Limb (tissue), 2 donors: ENCODE measurements at regions not wholly inside any gene's neighbourhood (a gene's known extent, or its start where the extent isn't known, plus 50 kb on each side); places are given as distances from the start of the nearest gene placed in this dataset.

Experiments
- DNase-seq, 2 donors: peaks; one replicate each; pipeline ENCODE4 v3.0.0-alpha.2; 2016; ENCODE audit errors: extremely low spot score in 2 of 2

DNA sequence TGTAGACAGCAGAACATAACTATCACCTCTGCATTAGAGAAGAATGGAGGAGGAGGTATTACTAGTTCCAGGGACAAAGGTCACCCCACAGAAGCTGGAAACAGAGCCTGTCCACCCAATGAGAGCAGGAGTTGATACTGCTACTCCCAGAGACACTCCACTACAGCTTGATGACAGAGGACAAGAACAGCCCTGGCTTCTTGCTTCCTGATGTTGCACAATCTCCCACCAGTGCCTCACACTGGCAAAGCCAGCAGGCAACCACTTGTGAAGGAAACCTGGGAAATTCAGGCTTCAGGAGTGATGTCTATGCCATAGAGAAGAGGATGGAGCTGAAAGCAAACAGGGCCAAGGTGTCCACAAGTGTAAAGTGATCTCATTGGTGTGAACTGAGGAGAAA, 78.0 kb upstream of the POU1F1 start:
- DNase-seq = no peak

DNA sequence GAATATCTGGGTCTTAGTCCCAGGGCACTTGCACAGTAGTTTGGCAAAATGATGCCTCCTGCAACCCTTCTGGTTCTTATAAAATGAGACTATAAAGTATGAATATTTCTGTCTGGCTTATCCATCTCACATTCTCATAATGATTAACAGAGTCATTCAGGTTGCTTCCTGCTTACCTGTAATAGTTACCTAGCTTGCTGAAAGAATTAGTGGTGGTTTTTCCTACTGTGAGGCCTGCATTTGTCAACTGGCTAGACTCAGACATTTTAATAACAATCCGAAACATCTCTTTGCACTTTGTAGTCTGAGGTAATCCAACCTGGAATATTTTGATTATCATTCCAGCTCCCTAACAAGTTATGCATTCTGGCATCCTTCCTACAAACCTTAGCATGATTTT, 75.6 kb upstream of the POU1F1 start:
- no peak for DNase-seq

DNA sequence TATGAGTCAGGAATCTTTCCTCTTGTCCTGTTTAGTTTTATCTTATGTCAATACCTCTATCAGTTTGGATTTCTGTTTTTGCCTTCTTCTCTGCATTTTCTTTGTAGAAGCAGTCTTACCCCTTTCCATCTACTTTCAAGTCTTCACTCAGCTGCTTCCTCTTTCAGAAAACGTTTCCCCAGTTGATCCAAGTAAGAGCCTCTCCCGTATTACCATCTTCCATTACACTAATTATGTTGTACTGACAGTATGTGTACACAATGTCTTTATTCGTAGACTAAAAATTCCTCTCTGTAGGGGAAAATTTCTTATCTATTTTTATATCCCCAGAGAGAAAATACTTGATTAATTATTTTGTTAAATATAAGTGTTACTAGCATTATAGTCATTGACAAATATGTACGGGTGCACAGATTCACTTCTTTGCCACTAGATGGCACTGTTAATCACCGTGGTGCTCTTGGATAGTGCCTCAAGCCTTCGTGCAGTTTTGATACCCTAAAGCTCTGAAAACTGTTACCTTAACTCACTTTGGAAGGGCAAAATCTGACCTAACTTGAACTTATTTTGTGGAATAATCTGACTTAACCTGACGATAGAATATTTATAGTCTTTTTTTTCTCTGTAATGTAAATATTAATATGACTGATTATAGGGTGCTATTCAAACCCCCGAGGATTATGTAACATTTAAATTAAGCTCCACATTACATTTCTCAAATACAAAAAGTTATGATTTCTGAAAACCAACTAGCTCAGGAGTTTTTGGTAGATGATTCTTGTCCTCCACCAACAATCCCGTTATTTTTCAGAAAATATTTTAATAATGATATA, 74.2 kb upstream of the POU1F1 start:
- peak in 1 of 2 donors; percentile 80 for DNase-seq

DNA sequence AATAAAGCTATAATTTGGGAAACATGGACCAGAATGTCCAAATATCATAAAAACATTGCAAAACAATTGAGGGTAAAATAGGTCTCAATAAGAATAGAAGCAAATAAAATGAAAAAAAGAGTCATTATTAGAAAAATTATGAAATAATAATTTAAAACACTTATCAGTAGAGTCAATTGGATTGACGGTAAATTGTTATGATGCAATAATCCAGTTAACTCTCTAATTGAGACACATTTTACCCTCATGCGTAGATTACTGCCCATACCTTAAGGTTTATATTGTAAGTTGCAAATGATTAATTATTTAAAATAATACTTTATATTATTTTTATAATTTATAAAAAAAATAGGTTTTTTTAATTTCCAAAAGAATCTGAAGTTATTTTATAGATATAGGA, 73.4 kb upstream of the POU1F1 start:
- no peak for DNase-seq

DNA sequence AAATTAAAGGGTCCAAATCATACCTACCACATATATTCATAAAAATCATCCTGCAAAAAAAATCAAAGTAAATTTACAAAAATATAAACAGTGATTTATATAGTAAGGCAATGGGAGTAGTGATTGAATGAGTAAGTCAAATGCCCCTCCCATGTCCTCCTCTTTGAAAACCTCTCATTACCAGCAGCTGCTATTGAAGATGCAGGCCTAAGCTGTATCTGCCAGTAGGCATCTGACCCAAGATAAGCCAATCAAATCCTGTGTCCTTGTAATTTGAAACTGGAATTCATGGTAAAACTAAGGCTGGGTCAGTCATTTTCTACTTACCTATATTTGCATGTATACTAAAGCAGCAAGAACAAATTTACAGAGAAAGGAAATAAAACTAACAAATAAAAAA, 60.4 kb upstream of the POU1F1 start:
- DNase-seq = no peak

DNA sequence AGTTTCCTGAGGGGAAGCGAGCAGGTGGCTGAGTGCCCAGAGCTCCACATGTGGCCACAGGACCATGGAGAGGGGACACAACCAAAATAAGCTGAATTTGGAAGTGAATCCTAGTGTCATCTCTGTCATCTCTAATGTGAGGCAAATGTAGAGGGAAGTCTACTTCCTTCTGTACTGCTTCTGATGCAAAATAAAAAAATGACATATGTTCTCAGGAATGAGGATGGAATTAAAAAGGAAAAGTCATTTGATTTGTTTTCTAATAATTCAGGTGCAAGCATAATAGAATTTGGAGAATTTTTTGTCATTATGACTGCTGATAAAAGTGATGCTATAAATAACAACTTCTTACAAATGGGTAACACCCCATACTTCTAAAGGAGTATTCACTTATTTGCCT, 59.5 kb upstream of the POU1F1 start:
- DNase-seq = no peak

DNA sequence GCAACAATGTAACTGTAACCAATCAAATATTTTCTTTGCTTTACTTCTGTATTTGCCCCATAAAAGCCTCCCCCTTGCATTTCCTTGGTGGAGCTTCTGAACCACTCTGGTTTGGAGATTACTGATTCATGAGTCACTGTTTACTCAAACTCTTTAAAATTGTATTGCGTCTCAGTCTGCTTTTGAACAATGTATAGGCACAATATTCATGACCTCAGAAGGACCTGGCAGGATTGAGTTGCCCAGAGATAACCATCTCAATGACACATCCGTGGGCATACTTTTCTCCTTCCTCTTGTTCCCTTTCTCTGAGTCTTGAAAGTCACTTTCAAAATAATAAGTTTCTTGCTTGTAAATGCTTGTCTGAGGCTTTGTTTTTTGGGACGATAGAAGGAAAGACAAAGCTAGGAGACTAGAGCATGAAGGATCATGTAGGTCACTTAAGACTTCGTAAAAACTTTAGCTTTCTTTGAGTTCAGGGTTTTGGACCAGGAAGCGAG, 57.1 kb upstream of the POU1F1 start:
- no peak for DNase-seq

DNA sequence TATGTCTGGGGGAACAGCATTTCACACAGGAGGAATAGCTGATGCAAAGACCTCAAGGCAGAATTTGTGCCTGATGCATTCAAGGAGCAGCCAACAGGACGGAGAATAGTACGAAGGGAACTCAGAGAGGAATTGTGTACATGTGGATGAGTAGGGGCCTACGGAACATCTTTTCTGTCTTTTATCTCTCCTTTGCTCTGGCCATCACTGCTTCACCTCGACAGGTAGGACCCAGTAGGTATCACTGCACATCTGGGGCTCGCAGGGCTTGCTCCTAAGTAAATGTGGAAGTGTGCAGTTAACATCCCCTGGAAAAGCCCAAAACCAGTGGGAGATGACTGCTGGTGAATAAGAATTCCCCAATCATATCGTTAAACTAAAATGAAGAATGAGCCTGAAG, 56.4 kb upstream of the POU1F1 start:
- no peak for DNase-seq

DNA sequence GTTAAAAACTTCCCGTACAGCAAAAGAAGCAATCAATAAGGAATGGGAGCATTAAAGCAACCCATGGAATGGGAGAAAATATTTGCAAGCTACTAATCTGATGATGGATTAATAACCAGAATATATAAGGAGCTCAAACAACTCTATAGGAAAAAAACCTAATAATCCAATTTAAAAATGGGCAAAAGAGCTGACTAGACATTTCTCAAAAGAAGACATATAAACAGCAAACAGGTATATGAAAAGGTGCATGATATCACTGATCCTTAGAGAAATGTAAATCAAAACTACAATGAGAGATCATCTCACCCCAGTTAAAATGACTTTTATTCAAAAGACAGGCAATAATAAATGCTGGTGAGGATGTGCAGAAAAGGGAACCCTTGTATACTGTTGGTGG, 52.7 kb upstream of the POU1F1 start:
- DNase-seq = no peak
